Thyroid gland (tissue), 4 donors: ENCODE measurements at regions not wholly inside any gene's neighbourhood (a gene's known extent, or its start where the extent isn't known, plus 50 kb on each side); places are given as distances from the start of the nearest gene placed in this dataset.

Experiments
- CTCF ChIP-seq, 6 experiments: fragments of 200-600 bp in 3 of 6; fragments of 450-650 bp in 3 of 6; sonication (generic) in 3 of 6; IDR thresholded peaks; one replicate each; pipeline ENCODE4 v1.5.1; 2016 to 2019; ENCODE audit warnings: antibody characterized with exemption in 6 of 6, mild to moderate bottlenecking in 2 of 6, inconsistent platforms in 1 of 6, moderate library complexity in 1 of 6
- POLR2A ChIP-seq, 2 donors: fragments of 450-650 bp; IDR thresholded peaks; one replicate each; pipeline ENCODE4 v1.6.1; 2017; ENCODE audit warnings: antibody characterized with exemption in 2 of 2, mild to moderate bottlenecking in 2 of 2, moderate library complexity in 1 of 2

- TF ChIP-seq CTCF (IDR thresholded peaks at IDR 0.05) (peak; percentile 37 to 80 (median 56)), POLR2A (IDR thresholded peaks at IDR 0.05) (no peak)
These were observed 389.0 kb upstream of the ZFP42 start for GRCh38 chr4:187606581-187606980.
